Thyroid gland (tissue), 4 donors: ENCODE measurements at regions not wholly inside any gene's neighbourhood (a gene's known extent, or its start where the extent isn't known, plus 50 kb on each side); places are given as distances from the start of the nearest gene placed in this dataset.

Source experiments
- CTCF ChIP-seq, 6 experiments: fragments of 200-600 bp in 3 of 6; fragments of 450-650 bp in 3 of 6; sonication (generic) in 3 of 6; IDR thresholded peaks; one replicate each; pipeline ENCODE4 v1.5.1; 2016 to 2019; ENCODE audit warnings: antibody characterized with exemption in 6 of 6, mild to moderate bottlenecking in 2 of 6, inconsistent platforms in 1 of 6, moderate library complexity in 1 of 6
- POLR2A ChIP-seq, 2 donors: fragments of 450-650 bp; IDR thresholded peaks; one replicate each; pipeline ENCODE4 v1.6.1; 2017; ENCODE audit warnings: antibody characterized with exemption in 2 of 2, mild to moderate bottlenecking in 2 of 2, moderate library complexity in 1 of 2

GRCh38 chr18:44411262-44411905, 269.3 kb upstream of the SETBP1 start:
- TF ChIP-seq CTCF (IDR thresholded peaks at IDR 0.05) (no peak), POLR2A (IDR thresholded peaks at IDR 0.05) (no peak)
